ENCODE measurements at regions not wholly inside any gene's neighbourhood (a gene's known extent, or its start where the extent isn't known, plus 50 kb on each side); places are given as distances from the start of the nearest gene placed in this dataset.

DNA sequence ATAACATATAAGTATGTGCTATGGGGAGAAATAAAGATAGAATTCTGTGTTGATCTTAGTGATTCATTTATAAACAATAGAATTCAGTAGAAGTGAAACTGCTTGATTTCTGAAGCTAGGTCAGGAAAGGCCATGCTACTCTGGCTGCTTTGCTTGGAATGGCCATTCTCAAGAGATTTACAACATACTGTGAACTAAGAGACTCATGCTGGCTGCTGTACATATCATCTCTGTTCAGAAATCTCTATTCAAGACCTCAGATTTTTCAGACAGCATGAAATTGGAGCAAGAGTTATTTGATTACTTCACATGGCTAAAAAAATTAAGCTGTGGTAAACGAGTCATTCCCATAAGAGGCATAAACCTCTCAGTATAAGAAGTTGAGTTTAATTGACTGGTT lies 662.6 kb downstream of the BCKDHB start:
- H3K4me2 ChIP-seq (ENCODE audit: control insufficient read depth, insufficient read depth) = no peak overlapping the region
- H3K36me3 ChIP-seq (ENCODE audit: control insufficient read depth in 2 of 2, insufficient read depth in 2 of 2, low read length in 1 of 2) = no peaks in the 10 kb centered on the region
- ChIA-PET RAD21 (ENCODE audit: unreplicated experiment) (no interaction called here), SMC1A (ENCODE audit: uncharacterized antibody, unreplicated experiment) (no interaction called here), CTCF (no interaction called here), POLR2A (no interaction called here)
- no peaks in the 10 kb centered on the region for H3K27me3 ChIP-seq (replicated peaks in 1 of 2; ENCODE audit: control insufficient read depth in 2 of 2, insufficient read depth in 2 of 2, low read length in 1 of 2)
- H3K9ac ChIP-seq (ENCODE audit: control insufficient read depth, insufficient read depth, low read length) = no peak overlapping the region
- no peak overlapping the region for H2AFZ ChIP-seq (ENCODE audit: control insufficient read depth, low read depth, low read length)
- TF ChIP-seq IKZF2 (IDR thresholded peaks at IDR 0.05) (no peak), BCL11A (IDR thresholded peaks at IDR 0.05; ENCODE audit: low read depth, low read length) (no peak), ETV6 (conservative IDR thresholded peaks at IDR 0.05 in 1 of 2, IDR thresholded peaks at IDR 0.05 in 1 of 2; ENCODE audit: borderline replicate concordance in 1 of 2, low read depth in 1 of 2) (no peak), NRF1 (conservative IDR thresholded peaks at IDR 0.05; ENCODE audit: low read depth, low read length) (no peak), MXI1 (IDR thresholded peaks at IDR 0.05; ENCODE audit: low read depth, low read length) (no peak), SPI1 (IDR thresholded peaks at IDR 0.05; ENCODE audit: borderline replicate concordance, insufficient read depth, low read depth, low read length) (no peak), POU2F2 (IDR thresholded peaks at IDR 0.05; ENCODE audit: borderline replicate concordance, low read depth, low read length) (no peak), SUPT20H (IDR thresholded peaks at IDR 0.05; ENCODE audit: borderline replicate concordance, control insufficient read depth, low read depth, low read length) (no peak), EP300 (IDR thresholded peaks at IDR 0.05; ENCODE audit: borderline replicate concordance in 1 of 2, control insufficient read depth in 1 of 2, low read depth in 2 of 2, low read length in 2 of 2) (no peak), SRF (IDR thresholded peaks at IDR 0.05; ENCODE audit: low read depth in 2 of 2, low read length in 2 of 2) (no peak)
- in situ Hi-C loops (cut with MboI) = no loop called here
- intact Hi-C loops (cut with micrococcal nuclease; ENCODE audit: unreplicated experiment) = no loop called here
- FAIRE-seq (no peak), ATAC-seq (no peak), DNase-seq (ENCODE audit: low read depth, low spot score) (no peak)
- no peaks in the 10 kb centered on the region for H3K9me3 ChIP-seq (replicated peaks; ENCODE audit: control insufficient read depth, insufficient read depth, low read length)
- WGBS (ENCODE audit: insufficient coverage, insufficient replicate concordance, low lambda C conversion rate, missing lambda C conversion rate) = 0% methylated on average over 1 of the region's 1 CpG
- no peaks in the 10 kb centered on the region for H3K79me2 ChIP-seq (ENCODE audit: control insufficient read depth, insufficient read depth, low read length)
- H4K20me1 ChIP-seq (ENCODE audit: control insufficient read depth, insufficient read depth) = no peaks in the 10 kb centered on the region
- no peaks in the 10 kb centered on the region for H3K4me1 ChIP-seq (ENCODE audit: control insufficient read depth, insufficient read depth, low read length)
- no TSS peak for BruUV-seq (replicated peaks)
- no peak overlapping the region for H3K27ac ChIP-seq (ENCODE audit: control insufficient read depth, insufficient read depth)
- H3K4me3 ChIP-seq = no peak overlapping the region
